Panc1 (cell line): ENCODE measurements at regions not wholly inside any gene's neighbourhood (a gene's known extent, or its start where the extent isn't known, plus 50 kb on each side); places are given as distances from the start of the nearest gene placed in this dataset.
"Not testable (repeated sequence)": the region's sequence is repeated elsewhere in the genome, so short reads cannot be mapped to it uniquely, and the experiment has no call there.

Experiments
- ATAC-seq: fragments of 200-7000 bp; cut with Tn5 transposase; 2 replicates; pipeline ENCODE4 v1.9.1; 2020; ENCODE audit warnings: mild to moderate bottlenecking, moderate library complexity
- BruUV-seq: library from RNA; stranded (reverse); fragments of 400-500 nt; replicated peaks from 2 replicates; lab custom pipeline; 2021; lab: Mats Ljungman, UMichigan
- CTCF ChIA-PET: fragments of 300-600 bp; sonication (Branson Sonifier 250); formaldehyde crosslinking; loops from one replicate; lab custom pipeline; 2022; ENCODE audit warnings: antibody characterized with exemption; lab: Charles Lee
- POLR2A ChIA-PET: fragments of 300-600 bp; sonication (Branson Sonifier 250); formaldehyde crosslinking; loops from one replicate; lab custom pipeline; 2022; ENCODE audit warnings: antibody characterized with exemption; lab: Charles Lee
- DNase-seq: peaks from one replicate; pipeline ENCODE4 v3.0.0-alpha.2; 2010; ENCODE audit warnings: low read depth, low spot score
- H3K27ac ChIP-seq: 2 replicates; pipeline ENCODE4 v1.5.1; 2011; ENCODE audit warnings: mild to moderate bottlenecking, low read length, inconsistent platforms
- H3K27me3 ChIP-seq: fragments of 200-500 bp; sonication (Bioruptor generic); 2 replicates; pipeline ENCODE4 v1.6.0; 2014; ENCODE audit warnings: low read length, inconsistent platforms; ENCODE audit not compliant: control insufficient read depth, insufficient read depth
- H3K36me3 ChIP-seq: fragments of 200-500 bp; sonication (Bioruptor generic); 2 replicates; pipeline ENCODE4 v1.5.1; 2014; ENCODE audit warnings: inconsistent platforms, mild to moderate bottlenecking, low read length, moderate library complexity; ENCODE audit not compliant: control insufficient read depth, insufficient read depth
- H3K4me1 ChIP-seq: 2 replicates; pipeline ENCODE4 v1.5.1; 2011; ENCODE audit warnings: inconsistent platforms, mild to moderate bottlenecking, low read length, moderate library complexity; ENCODE audit not compliant: control insufficient read depth, insufficient read depth
- H3K4me3 ChIP-seq, 2 experiments: 2 replicates each; pipeline ENCODE4 v1.5.1; 2011 to 2012; ENCODE audit warnings: low read depth in 2 of 2, low read length in 2 of 2, mild to moderate bottlenecking in 2 of 2, inconsistent platforms in 1 of 2, moderate library complexity in 1 of 2
- H3K9me3 ChIP-seq: fragments of 200-500 bp; sonication (Bioruptor generic); 2 replicates; pipeline ENCODE4 v1.5.1; 2014; ENCODE audit warnings: low read depth, mild to moderate bottlenecking, inconsistent platforms, low read length, moderate library complexity; ENCODE audit not compliant: control insufficient read depth, insufficient read depth
- POLR2AphosphoS5 ChIP-seq: IDR thresholded peaks from 2 replicates; pipeline ENCODE4 v1.6.1; 2012; ENCODE audit warnings: mild to moderate bottlenecking, low read depth, low read length, moderate library complexity
- SIN3A ChIP-seq: IDR thresholded peaks from 2 replicates; pipeline ENCODE4 v1.6.1; 2012; ENCODE audit warnings: low read depth, mild to moderate bottlenecking, low read length, moderate library complexity, borderline replicate concordance; ENCODE audit not compliant: insufficient read depth
- TCF7L2 ChIP-seq: IDR thresholded peaks from 2 replicates; pipeline ENCODE4 v1.6.1; 2011; ENCODE audit warnings: mild to moderate bottlenecking, low read depth, low read length, inconsistent platforms
- in situ Hi-C: cut with HindIII; loops from 2 replicates; pipeline ENCODE4 v1.10.0; 2016; ENCODE audit warnings: low sequenced_read_pairs, low pct_unique_long_range_greater_than_20kb
- intact Hi-C: fragments of 100-400 bp; cut with micrococcal nuclease; formaldehyde crosslinking; loops from one replicate; pipeline ENCODE4 v1.10.0; 2022; ENCODE audit not compliant: unreplicated experiment
- TF ChIP-seq, protein P1 (sequence below): fragments of 450-650 bp; IDR thresholded peaks from 2 replicates; pipeline ENCODE4 v1.5.1; 2017; ENCODE audit warnings: mild to moderate bottlenecking
- TF ChIP-seq, protein P2 (sequence below), 2 experiments: IDR thresholded peaks; 2 replicates each; pipeline ENCODE4 v1.6.1; 2011 to 2012; ENCODE audit warnings: low read depth in 2 of 2, control low read depth in 1 of 2, low read length in 1 of 2, mild to moderate bottlenecking in 1 of 2, moderate library complexity in 1 of 2; ENCODE audit not compliant: insufficient read depth in 1 of 2

- DNase-seq (no peak), ATAC-seq (no peak)
- Histone ChIP-seq H3K36me3 (no peaks in the 10 kb centered on the region), H3K4me1 (no peaks in the 10 kb centered on the region), H3K27me3 (no peaks in the 10 kb centered on the region), H3K9me3 (no peaks in the 10 kb centered on the region), H3K27ac (no peak overlapping the region), H3K4me3 (no peak overlapping the region)
- in situ Hi-C loops = no loop called here
- POLR2A ChIA-PET = no interaction called here
- BruUV-seq = no TSS peak
- intact Hi-C loops = no loop called here
- TF ChIP-seq POLR2AphosphoS5 (no peak), SIN3A (no peak), TCF7L2 (no peak)
- TF ChIP-seq, protein P1, sequence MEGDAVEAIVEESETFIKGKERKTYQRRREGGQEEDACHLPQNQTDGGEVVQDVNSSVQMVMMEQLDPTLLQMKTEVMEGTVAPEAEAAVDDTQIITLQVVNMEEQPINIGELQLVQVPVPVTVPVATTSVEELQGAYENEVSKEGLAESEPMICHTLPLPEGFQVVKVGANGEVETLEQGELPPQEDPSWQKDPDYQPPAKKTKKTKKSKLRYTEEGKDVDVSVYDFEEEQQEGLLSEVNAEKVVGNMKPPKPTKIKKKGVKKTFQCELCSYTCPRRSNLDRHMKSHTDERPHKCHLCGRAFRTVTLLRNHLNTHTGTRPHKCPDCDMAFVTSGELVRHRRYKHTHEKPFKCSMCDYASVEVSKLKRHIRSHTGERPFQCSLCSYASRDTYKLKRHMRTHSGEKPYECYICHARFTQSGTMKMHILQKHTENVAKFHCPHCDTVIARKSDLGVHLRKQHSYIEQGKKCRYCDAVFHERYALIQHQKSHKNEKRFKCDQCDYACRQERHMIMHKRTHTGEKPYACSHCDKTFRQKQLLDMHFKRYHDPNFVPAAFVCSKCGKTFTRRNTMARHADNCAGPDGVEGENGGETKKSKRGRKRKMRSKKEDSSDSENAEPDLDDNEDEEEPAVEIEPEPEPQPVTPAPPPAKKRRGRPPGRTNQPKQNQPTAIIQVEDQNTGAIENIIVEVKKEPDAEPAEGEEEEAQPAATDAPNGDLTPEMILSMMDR = no peak
- TF ChIP-seq, protein P2, sequence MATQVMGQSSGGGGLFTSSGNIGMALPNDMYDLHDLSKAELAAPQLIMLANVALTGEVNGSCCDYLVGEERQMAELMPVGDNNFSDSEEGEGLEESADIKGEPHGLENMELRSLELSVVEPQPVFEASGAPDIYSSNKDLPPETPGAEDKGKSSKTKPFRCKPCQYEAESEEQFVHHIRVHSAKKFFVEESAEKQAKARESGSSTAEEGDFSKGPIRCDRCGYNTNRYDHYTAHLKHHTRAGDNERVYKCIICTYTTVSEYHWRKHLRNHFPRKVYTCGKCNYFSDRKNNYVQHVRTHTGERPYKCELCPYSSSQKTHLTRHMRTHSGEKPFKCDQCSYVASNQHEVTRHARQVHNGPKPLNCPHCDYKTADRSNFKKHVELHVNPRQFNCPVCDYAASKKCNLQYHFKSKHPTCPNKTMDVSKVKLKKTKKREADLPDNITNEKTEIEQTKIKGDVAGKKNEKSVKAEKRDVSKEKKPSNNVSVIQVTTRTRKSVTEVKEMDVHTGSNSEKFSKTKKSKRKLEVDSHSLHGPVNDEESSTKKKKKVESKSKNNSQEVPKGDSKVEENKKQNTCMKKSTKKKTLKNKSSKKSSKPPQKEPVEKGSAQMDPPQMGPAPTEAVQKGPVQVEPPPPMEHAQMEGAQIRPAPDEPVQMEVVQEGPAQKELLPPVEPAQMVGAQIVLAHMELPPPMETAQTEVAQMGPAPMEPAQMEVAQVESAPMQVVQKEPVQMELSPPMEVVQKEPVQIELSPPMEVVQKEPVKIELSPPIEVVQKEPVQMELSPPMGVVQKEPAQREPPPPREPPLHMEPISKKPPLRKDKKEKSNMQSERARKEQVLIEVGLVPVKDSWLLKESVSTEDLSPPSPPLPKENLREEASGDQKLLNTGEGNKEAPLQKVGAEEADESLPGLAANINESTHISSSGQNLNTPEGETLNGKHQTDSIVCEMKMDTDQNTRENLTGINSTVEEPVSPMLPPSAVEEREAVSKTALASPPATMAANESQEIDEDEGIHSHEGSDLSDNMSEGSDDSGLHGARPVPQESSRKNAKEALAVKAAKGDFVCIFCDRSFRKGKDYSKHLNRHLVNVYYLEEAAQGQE (IDR thresholded peaks at IDR 0.05; ENCODE audit: insufficient read depth in 1 of 2, low read depth in 2 of 2, low read length in 1 of 2) = no peak
- CTCF ChIA-PET = no interaction called here
Measured at GRCh38 chr1:169051171-169051570, 55.3 kb upstream of the ATP1B1 start.

GRCh38 chr1:169052171-169052570 is 54.3 kb upstream of the ATP1B1 start:
- H3K36me3 ChIP-seq, ATAC-seq, CTCF ChIA-PET, BruUV-seq, H3K27me3 ChIP-seq, intact Hi-C loops, H3K9me3 ChIP-seq, H3K4me1 ChIP-seq, POLR2A ChIA-PET, in situ Hi-C loops, H3K27ac ChIP-seq, H3K4me3 ChIP-seq, DNase-seq: not testable (repeated sequence)

- ATAC-seq = no peak
- ChIA-PET POLR2A (no interaction called here), CTCF (no interaction called here)
Measured at GRCh38 chr1:169052727-169053126, 53.8 kb upstream of the ATP1B1 start.

More at GRCh38 chr1:169052727-169053126, 53.8 kb upstream of the ATP1B1 start:
- no TSS peak for BruUV-seq
- Histone ChIP-seq H3K27me3 (no peaks in the 10 kb centered on the region), H3K36me3 (no peaks in the 10 kb centered on the region), H3K4me3 (no peak overlapping the region), H3K9me3 (no peaks in the 10 kb centered on the region), H3K4me1 (no peaks in the 10 kb centered on the region), H3K27ac (no peak overlapping the region)
- TF ChIP-seq, protein P2 (IDR thresholded peaks at IDR 0.05; ENCODE audit: insufficient read depth in 1 of 2, low read depth in 2 of 2, low read length in 1 of 2) = no peak
- TF ChIP-seq SIN3A (no peak), POLR2AphosphoS5 (no peak), TCF7L2 (no peak)
- TF ChIP-seq, protein P1 = no peak
- intact Hi-C loops = no loop called here
- DNase-seq = no peak
- in situ Hi-C loops = no loop called here
